CD4-positive, alpha-beta T cell (primary cell): ENCODE measurements at regions not wholly inside any gene's neighbourhood (a gene's known extent, or its start where the extent isn't known, plus 50 kb on each side); places are given as distances from the start of the nearest gene placed in this dataset.

Experiments used
- ATAC-seq: fragments of 200-7000 bp; cut with Tn5 transposase; one replicate; pipeline ENCODE4 v1.10.0; 2022; ENCODE audit warnings: mild to moderate bottlenecking; ENCODE audit not compliant: poor library complexity
- CTCF ChIA-PET: fragments of 350-600 bp; sonication (Branson Sonifier 250); formaldehyde crosslinking; loops from one replicate; lab custom pipeline; 2021; ENCODE audit warnings: antibody characterized with exemption, inconsistent platforms; lab: Charles Lee
- POLR2A ChIA-PET: fragments of 350-600 bp; sonication (Branson Sonifier 250); formaldehyde crosslinking; loops from one replicate; lab custom pipeline; 2021; ENCODE audit warnings: antibody characterized with exemption, inconsistent platforms; lab: Charles Lee
- DNase-seq, 14 experiments: peaks; one replicate each; pipeline ENCODE4 v3.0.0-alpha.2; 2013 to 2020; ENCODE audit warnings: mixed read lengths in 2 of 14
- H3K27ac ChIP-seq, 2 donors: one replicate each; pipeline versions ENCODE4 v1.5.1 to v1.7.0; 2013; ENCODE audit warnings: low read length in 2 of 2, low read depth in 1 of 2, mild to moderate bottlenecking in 1 of 2
- H3K27me3 ChIP-seq, 2 experiments: 1 replicate in 1 of 2; 2 replicates in 1 of 2; pipeline versions ENCODE4 v1.6.1 to v1.7.0; 2013; ENCODE audit warnings: low read length in 2 of 2, control low read depth in 1 of 2, mild to moderate bottlenecking in 1 of 2, moderate library complexity in 1 of 2; ENCODE audit not compliant: insufficient read depth in 2 of 2, control insufficient read depth in 1 of 2
- H3K36me3 ChIP-seq: one replicate; pipeline ENCODE4 v1.6.1; 2013; ENCODE audit warnings: low read length, control low read depth; ENCODE audit not compliant: insufficient read depth
- H3K4me1 ChIP-seq: one replicate; pipeline ENCODE4 v1.6.1; 2013; ENCODE audit warnings: low read length, control low read depth; ENCODE audit not compliant: insufficient read depth
- H3K4me3 ChIP-seq: one replicate; pipeline ENCODE4 v1.5.1; 2013; ENCODE audit warnings: mild to moderate bottlenecking, low read length, moderate library complexity
- H3K9me3 ChIP-seq, 2 experiments: 1 replicate in 1 of 2; 2 replicates in 1 of 2; pipeline versions ENCODE4 v1.6.1 to v1.7.0; 2013; ENCODE audit warnings: low read length in 2 of 2, mild to moderate bottlenecking in 2 of 2, control low read depth in 1 of 2, moderate library complexity in 1 of 2; ENCODE audit not compliant: control insufficient read depth in 1 of 2, insufficient read depth in 1 of 2
- H3K27ac Mint-ChIP-seq: one replicate; pipeline ENCODE4 v1.8.0; 2020; ENCODE audit warnings: mixed read lengths
- H3K27me3 Mint-ChIP-seq: one replicate; pipeline ENCODE4 v1.8.0; 2021; ENCODE audit warnings: mixed read lengths
- H3K36me3 Mint-ChIP-seq: one replicate; pipeline ENCODE4 v1.8.0; 2021; ENCODE audit warnings: low read depth, mixed read lengths
- H3K4me1 Mint-ChIP-seq: one replicate; pipeline ENCODE4 v1.8.0; 2021; ENCODE audit warnings: low read depth, mixed read lengths
- H3K4me3 Mint-ChIP-seq: one replicate; pipeline ENCODE4 v1.8.0; 2020; ENCODE audit warnings: mild to moderate bottlenecking, mixed read lengths
- H3K9me3 Mint-ChIP-seq: one replicate; pipeline ENCODE4 v1.8.0; 2020; ENCODE audit warnings: mixed read lengths
- intact Hi-C, 2 experiments: fragments of 100-400 bp; cut with DNase I in 1 of 2; cut with micrococcal nuclease in 1 of 2; formaldehyde crosslinking; loops; one replicate each; pipeline versions ENCODE4 v1.15.1 to v1.9.0; 2023 to 2025; cut with DNase I, micrococcal nuclease
- TF ChIP-seq, protein P1 (sequence below): fragments of 200-600 bp; IDR thresholded peaks from one replicate; pipeline ENCODE4 v1.8.0; 2022; ENCODE audit warnings: antibody characterized with exemption, mild to moderate bottlenecking

DNA sequence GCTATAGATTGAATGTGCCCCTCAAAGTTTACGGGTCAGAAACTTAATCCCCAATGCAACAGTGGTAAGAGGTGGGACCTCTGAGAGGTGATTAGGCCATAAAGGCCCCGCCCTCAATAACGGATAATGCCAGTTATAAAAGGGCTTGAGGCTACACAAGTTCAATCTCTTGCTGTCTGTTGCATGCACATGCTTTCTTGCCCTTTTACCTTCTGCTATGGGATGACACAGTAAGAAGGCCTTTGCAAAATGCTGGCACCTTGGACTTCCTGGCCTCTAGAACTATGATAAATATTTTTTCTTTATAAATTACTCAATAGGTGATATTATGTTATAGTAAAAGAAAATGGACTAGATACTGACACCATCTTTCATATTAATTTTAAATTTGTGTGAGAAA lies 806.1 kb downstream of the TENT5A start:
- CTCF ChIA-PET = no interaction called here

DNA sequence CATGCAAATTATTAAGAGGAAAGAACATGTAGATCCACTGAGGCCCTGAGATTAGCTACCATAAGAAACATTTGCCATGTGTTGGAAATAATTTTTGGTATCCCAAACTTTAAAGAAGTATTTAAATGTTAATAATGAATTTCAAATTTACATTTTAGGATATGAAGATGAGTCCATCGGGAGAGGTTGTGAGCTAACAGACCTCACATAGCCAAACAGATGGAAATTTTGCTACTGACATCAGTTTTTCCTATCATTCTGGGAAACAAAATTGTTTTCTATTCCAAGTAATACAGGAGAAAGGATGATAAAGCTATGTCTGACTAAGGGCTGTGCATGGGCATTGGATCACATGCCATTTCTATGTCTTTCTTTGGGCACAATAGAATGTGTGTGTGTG lies 809.6 kb downstream of the TENT5A start:
- ATAC-seq (no peak), DNase-seq (no peak)
- Mint-ChIP-seq H3K27me3 (no peaks in the 10 kb centered on the region), H3K4me1 (no peaks in the 10 kb centered on the region), H3K4me3 (no peak overlapping the region), H3K36me3 (no peaks in the 10 kb centered on the region), H3K9me3 (peaks cover 13% of the 10 kb centered on the region), H3K27ac (no peak overlapping the region)
- TF ChIP-seq, protein P1, sequence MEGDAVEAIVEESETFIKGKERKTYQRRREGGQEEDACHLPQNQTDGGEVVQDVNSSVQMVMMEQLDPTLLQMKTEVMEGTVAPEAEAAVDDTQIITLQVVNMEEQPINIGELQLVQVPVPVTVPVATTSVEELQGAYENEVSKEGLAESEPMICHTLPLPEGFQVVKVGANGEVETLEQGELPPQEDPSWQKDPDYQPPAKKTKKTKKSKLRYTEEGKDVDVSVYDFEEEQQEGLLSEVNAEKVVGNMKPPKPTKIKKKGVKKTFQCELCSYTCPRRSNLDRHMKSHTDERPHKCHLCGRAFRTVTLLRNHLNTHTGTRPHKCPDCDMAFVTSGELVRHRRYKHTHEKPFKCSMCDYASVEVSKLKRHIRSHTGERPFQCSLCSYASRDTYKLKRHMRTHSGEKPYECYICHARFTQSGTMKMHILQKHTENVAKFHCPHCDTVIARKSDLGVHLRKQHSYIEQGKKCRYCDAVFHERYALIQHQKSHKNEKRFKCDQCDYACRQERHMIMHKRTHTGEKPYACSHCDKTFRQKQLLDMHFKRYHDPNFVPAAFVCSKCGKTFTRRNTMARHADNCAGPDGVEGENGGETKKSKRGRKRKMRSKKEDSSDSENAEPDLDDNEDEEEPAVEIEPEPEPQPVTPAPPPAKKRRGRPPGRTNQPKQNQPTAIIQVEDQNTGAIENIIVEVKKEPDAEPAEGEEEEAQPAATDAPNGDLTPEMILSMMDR = no peak
- Histone ChIP-seq H3K4me1 (no peaks in the 10 kb centered on the region), H3K36me3 (no peaks in the 10 kb centered on the region), H3K4me3 (no peak overlapping the region), H3K9me3 (no peaks in the 10 kb centered on the region), H3K27ac (no peak overlapping the region), H3K27me3 (no peaks in the 10 kb centered on the region)
- POLR2A ChIA-PET = no interaction called here
- CTCF ChIA-PET = no interaction called here
- intact Hi-C loops = no loop called here

More for the DNA sequence above, 806.1 kb downstream of the TENT5A start:
- POLR2A ChIA-PET = no interaction called here
- H3K4me1 Mint-ChIP-seq = no peaks in the 10 kb centered on the region
- no peak for ATAC-seq
- H3K36me3 ChIP-seq = no peaks in the 10 kb centered on the region
- H3K4me1 ChIP-seq = no peaks in the 10 kb centered on the region
- no peaks in the 10 kb centered on the region for H3K9me3 ChIP-seq
- DNase-seq = no peak
- H3K27ac Mint-ChIP-seq = no peak overlapping the region
- H3K4me3 ChIP-seq = no peak overlapping the region
- H3K27ac ChIP-seq = no peak overlapping the region
- H3K27me3 ChIP-seq = no peaks in the 10 kb centered on the region
- intact Hi-C loops = no loop called here
- H3K27me3 Mint-ChIP-seq = no peaks in the 10 kb centered on the region
- no peak overlapping the region for H3K4me3 Mint-ChIP-seq
- no peaks in the 10 kb centered on the region for H3K36me3 Mint-ChIP-seq
- TF ChIP-seq, protein P1 = no peak
- H3K9me3 Mint-ChIP-seq = peaks cover 5% of the 10 kb centered on the region

DNA sequence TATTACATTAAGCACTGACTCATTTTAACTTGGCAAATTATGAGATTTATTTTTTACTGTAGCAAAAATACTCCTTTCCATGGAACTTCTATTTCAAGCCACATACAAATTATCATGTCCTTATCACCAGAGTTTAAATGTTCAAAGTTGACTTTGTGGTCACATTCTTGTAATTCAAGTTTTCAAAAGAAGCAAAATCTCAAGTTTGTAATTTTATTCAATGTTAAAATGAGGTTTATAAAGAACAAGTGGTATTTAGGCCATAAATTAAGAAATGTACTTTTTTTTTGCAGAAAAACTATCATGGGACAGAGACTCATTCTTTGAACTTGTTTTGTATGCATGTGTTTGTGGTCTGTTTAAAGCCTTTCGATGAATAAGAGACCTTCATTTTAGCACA lies 811.5 kb downstream of the TENT5A start:
- Histone ChIP-seq H3K4me3 (no peak overlapping the region), H3K27ac (no peak overlapping the region), H3K4me1 (no peaks in the 10 kb centered on the region), H3K9me3 (peaks cover 0 to 4% of the 10 kb centered on the region in 2 experiments), H3K36me3 (no peaks in the 10 kb centered on the region), H3K27me3 (no peaks in the 10 kb centered on the region)
- ATAC-seq (no peak), DNase-seq (no peak)
- H3K36me3 Mint-ChIP-seq = no peaks in the 10 kb centered on the region
- intact Hi-C loops = no loop called here
- ChIA-PET CTCF (no interaction called here), POLR2A (no interaction called here)
- TF ChIP-seq, protein P1 = no peak
- no peaks in the 10 kb centered on the region for H3K27me3 Mint-ChIP-seq
- H3K9me3 Mint-ChIP-seq = peaks cover 18% of the 10 kb centered on the region
- no peaks in the 10 kb centered on the region for H3K4me1 Mint-ChIP-seq
- H3K27ac Mint-ChIP-seq = no peak overlapping the region
- H3K4me3 Mint-ChIP-seq = no peak overlapping the region
